A549 (cell line): ENCODE measurements at regions not wholly inside any gene's neighbourhood (a gene's known extent, or its start where the extent isn't known, plus 50 kb on each side); places are given as distances from the start of the nearest gene placed in this dataset.
"Not testable (repeated sequence)": the region's sequence is repeated elsewhere in the genome, so short reads cannot be mapped to it uniquely, and the experiment has no call there.

Experiments used
- ATAC-seq, 2 experiments: fragments of 200-7000 bp in 1 of 2; fragments of >200 bp in 1 of 2; cut with Nextera tagmentation in 1 of 2; cut with Tn5 transposase in 1 of 2; 3 replicates each; pipeline versions ENCODE4 v1.8.0 to v1.9.1; 2018 to 2020; ENCODE audit warnings: mild to moderate bottlenecking in 1 of 2, moderate library complexity in 1 of 2
- CTCF ChIA-PET: fragments of 300-600 bp; sonication (Branson Sonifier 250); formaldehyde crosslinking; extraction: SDS; loops from one replicate; lab custom pipeline; 2021; ENCODE audit warnings: antibody characterized with exemption, inconsistent platforms; lab: Yijun Ruan, JAX
- POLR2A ChIA-PET: fragments of 350-600 bp; formaldehyde crosslinking; extraction: SDS; loops from one replicate; lab custom pipeline; 2021; ENCODE audit warnings: antibody characterized with exemption, inconsistent platforms; lab: Yijun Ruan, JAX
- DNase-seq, 2 experiments: peaks; one replicate each; pipeline versions ENCODE4 v3.0.0 to v3.0.0-alpha.2; 2011 to 2016; ENCODE audit warnings: low read depth in 1 of 2, low spot score in 1 of 2
- FAIRE-seq: peaks from 2 replicates; lab custom pipeline; 2011; peaks lifted over from hg19 to GRCh38; lab: Jason Lieb, UNC
- H3K27ac ChIP-seq, 2 experiments: fragments of >200 bp; sonication (Bioruptor Twin); formaldehyde crosslinking; 3 replicates each; pipeline ENCODE4 v1.5.1; 2016 to 2017
- H3K4me1 ChIP-seq: fragments of >200 bp; sonication (Bioruptor Twin); formaldehyde crosslinking; 3 replicates; pipeline ENCODE4 v1.6.1; 2016
- H3K4me2 ChIP-seq: fragments of >200 bp; sonication (Bioruptor Twin); formaldehyde crosslinking; 3 replicates; pipeline ENCODE4 v1.6.1; 2016
- H3K4me3 ChIP-seq: fragments of >200 bp; sonication (Bioruptor Twin); formaldehyde crosslinking; 3 replicates; pipeline ENCODE4 v1.5.1; 2016
- H3K9me3 ChIP-seq: fragments of >200 bp; sonication (Bioruptor Twin); formaldehyde crosslinking; 3 replicates; pipeline ENCODE4 v1.6.1; 2016
- ATOH8 ChIP-seq: fragments of 250-450 bp; sonication (Bioruptor Pico); IDR thresholded peaks from 2 replicates; pipeline ENCODE4 v1.5.0; 2020; ENCODE audit warnings: low read depth, mild to moderate bottlenecking, moderate library complexity
- CEBPB ChIP-seq, 2 experiments: fragments of >200 bp in 1 of 2; sonication (Bioruptor Twin) in 1 of 2; formaldehyde crosslinking in 1 of 2; IDR thresholded peaks; 2 replicates each; pipeline ENCODE4 v1.6.1; 2012 to 2016
- CHD2 ChIP-seq: fragments of 150-350 bp; IDR thresholded peaks from 2 replicates; pipeline ENCODE4 v1.6.1; 2014; ENCODE audit warnings: low read length; ENCODE audit not compliant: partially characterized antibody
- CHD4 ChIP-seq: fragments of 200-600 bp; sonication (generic); IDR thresholded peaks from 2 replicates; pipeline ENCODE4 v1.6.1; 2016; ENCODE audit warnings: antibody characterized with exemption, mild to moderate bottlenecking, borderline replicate concordance
- E2F6 ChIP-seq: IDR thresholded peaks from 2 replicates; pipeline ENCODE4 v1.6.1; 2012; ENCODE audit warnings: low read depth, borderline replicate concordance
- FOSL2 ChIP-seq, 2 experiments: fragments of 450-650 bp in 1 of 2; fragments of >200 bp in 1 of 2; sonication (Bioruptor Twin) in 1 of 2; formaldehyde crosslinking; IDR thresholded peaks; 2 replicates each; pipeline versions ENCODE4 v1.5.0 to v1.6.1; 2016 to 2020; ENCODE audit warnings: mild to moderate bottlenecking in 1 of 2, moderate library complexity in 1 of 2
- HES2 ChIP-seq: fragments of >200 bp; sonication (Bioruptor Twin); formaldehyde crosslinking; IDR thresholded peaks from 2 replicates; pipeline ENCODE4 v1.6.1; 2016
- HEYL ChIP-seq: fragments of 250-450 bp; sonication (Bioruptor Pico); IDR thresholded peaks from 2 replicates; pipeline ENCODE4 v1.8.0; 2021; ENCODE audit warnings: mild to moderate bottlenecking, moderate library complexity
- HOXA7 ChIP-seq: fragments of 250-450 bp; sonication (Bioruptor Pico); IDR thresholded peaks from 2 replicates; pipeline ENCODE4 v1.5.0; 2020; ENCODE audit warnings: mild to moderate bottlenecking, moderate library complexity
- HOXB13 ChIP-seq: fragments of 250-450 bp; sonication (Bioruptor Pico); IDR thresholded peaks from 2 replicates; pipeline ENCODE4 v1.5.0; 2020; ENCODE audit warnings: low read depth, mild to moderate bottlenecking, moderate library complexity
- HOXB5 ChIP-seq: fragments of 250-450 bp; sonication (Bioruptor Pico); IDR thresholded peaks from 2 replicates; pipeline ENCODE4 v1.5.0; 2020; ENCODE audit warnings: mild to moderate bottlenecking, moderate library complexity
- JUN ChIP-seq, 2 experiments: fragments of >200 bp; sonication (Bioruptor Twin); formaldehyde crosslinking; IDR thresholded peaks; 2 replicates in 1 of 2; 3 replicates in 1 of 2; pipeline ENCODE4 v1.6.1; 2016 to 2017
- JUNB ChIP-seq: fragments of >200 bp; sonication (Bioruptor Twin); formaldehyde crosslinking; IDR thresholded peaks from 2 replicates; pipeline ENCODE4 v1.6.1; 2016
- KDM1A ChIP-seq: fragments of 200-600 bp; sonication (generic); IDR thresholded peaks from 2 replicates; pipeline ENCODE4 v1.6.1; 2016; ENCODE audit warnings: low read depth, mild to moderate bottlenecking
- KDM5A ChIP-seq: fragments of 200-600 bp; sonication (generic); IDR thresholded peaks from 2 replicates; pipeline ENCODE4 v1.6.1; 2016; ENCODE audit warnings: antibody characterized with exemption, mild to moderate bottlenecking
- NPAS2 ChIP-seq: fragments of 250-450 bp; sonication (Bioruptor Pico); IDR thresholded peaks from 2 replicates; pipeline ENCODE4 v1.8.0; 2022; ENCODE audit warnings: mild to moderate bottlenecking, moderate library complexity, borderline replicate concordance
- NR3C1 ChIP-seq: fragments of >200 bp; sonication (Bioruptor Twin); formaldehyde crosslinking; IDR thresholded peaks from 3 replicates; pipeline ENCODE4 v1.6.1; 2017
- PHF8 ChIP-seq: fragments of 200-600 bp; sonication (generic); IDR thresholded peaks from 2 replicates; pipeline ENCODE4 v1.6.1; 2016; ENCODE audit warnings: low read depth, mild to moderate bottlenecking, antibody characterized with exemption, moderate library complexity, borderline replicate concordance
- POLR2A ChIP-seq: IDR thresholded peaks from 2 replicates; pipeline ENCODE4 v1.6.1; 2012; ENCODE audit warnings: mild to moderate bottlenecking, low read length
- POLR2AphosphoS2 ChIP-seq: conservative IDR thresholded peaks from 2 replicates; pipeline ENCODE4 v1.6.1; 2012; ENCODE audit warnings: low read length, improper control_type of control experiment, inconsistent platforms
- RAD21 ChIP-seq, 2 experiments: fragments of >200 bp in 1 of 2; sonication (Bioruptor Twin) in 1 of 2; formaldehyde crosslinking in 1 of 2; IDR thresholded peaks in 1 of 2; conservative IDR thresholded peaks in 1 of 2; 2 replicates in 1 of 2; 3 replicates in 1 of 2; pipeline ENCODE4 v1.6.1; 2012 to 2018; ENCODE audit warnings: inconsistent platforms in 1 of 2
- RARB ChIP-seq: fragments of 250-450 bp; sonication (Bioruptor Pico); IDR thresholded peaks from 2 replicates; pipeline ENCODE4 v1.8.0; 2021; ENCODE audit warnings: mild to moderate bottlenecking, moderate library complexity
- RNF2 ChIP-seq: fragments of 200-600 bp; sonication (generic); IDR thresholded peaks from 2 replicates; pipeline ENCODE4 v1.6.1; 2016; ENCODE audit warnings: low read depth, mild to moderate bottlenecking, antibody characterized with exemption, moderate library complexity, borderline replicate concordance
- TFCP2L1 ChIP-seq: fragments of 250-450 bp; sonication (Bioruptor Pico); IDR thresholded peaks from 2 replicates; pipeline ENCODE4 v1.5.0; 2021; ENCODE audit warnings: mild to moderate bottlenecking
- TP53 ChIP-seq: fragments of 250-450 bp; sonication (Bioruptor Pico); IDR thresholded peaks from 2 replicates; pipeline ENCODE4 v1.5.0; 2021; ENCODE audit warnings: mild to moderate bottlenecking, moderate library complexity
- ZFP36 ChIP-seq: fragments of 450-650 bp; IDR thresholded peaks from 2 replicates; pipeline ENCODE4 v1.6.1; 2014; ENCODE audit warnings: borderline replicate concordance; ENCODE audit not compliant: partially characterized antibody
- ZSCAN20 ChIP-seq: fragments of 250-450 bp; sonication (Bioruptor Pico); IDR thresholded peaks from 2 replicates; pipeline ENCODE4 v1.8.0; 2022; ENCODE audit warnings: mild to moderate bottlenecking, moderate library complexity
- WGBS: methylation state at CpG from one replicate; pipeline ENCODE4 v1.1.6; 2017; ENCODE audit errors: missing lambda C conversion rate; 5-methylcytosine and 5-hydroxymethylcytosine counted together
- TF ChIP-seq, protein P1 (sequence below): fragments of 450-650 bp; IDR thresholded peaks from 2 replicates; pipeline ENCODE4 v1.6.1; 2014; ENCODE audit warnings: antibody characterized with exemption

DNA sequence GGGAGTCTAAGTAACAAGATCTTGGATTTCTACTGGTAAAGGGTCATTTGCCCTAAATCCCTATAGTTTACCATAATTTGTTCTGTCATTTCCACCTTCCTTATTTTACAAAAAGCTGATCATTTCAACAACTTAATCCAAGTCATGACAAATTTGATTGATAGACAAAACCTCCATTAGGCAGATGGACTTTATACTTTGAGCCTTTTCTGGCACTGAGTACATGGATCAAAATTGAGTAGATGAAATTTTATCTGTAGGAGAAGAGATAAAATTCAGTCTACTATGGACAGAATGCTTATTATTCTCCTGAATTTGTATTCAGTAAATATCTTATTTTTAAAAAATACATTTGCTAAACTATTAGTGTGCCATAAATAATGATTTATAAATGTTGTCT is 62.6 kb upstream of the NRIP1 start (continued):
- no peak for TF ChIP-seq RARB (CRISPR knock-in tag)
- TF ChIP-seq ZSCAN20 (CRISPR knock-in tag), result no peak
- TF ChIP-seq RAD21 (conservative IDR thresholded peaks at IDR 0.05 in 1 of 2, IDR thresholded peaks at IDR 0.05 in 1 of 2), result no peak

- WGBS, result 46% methylated on average over 1 of the region's 1 CpG
- Histone ChIP-seq H3K4me2 (no peak overlapping the region), H3K4me1 (no peaks in the 10 kb centered on the region), H3K9me3 (peaks cover 12% of the 10 kb centered on the region; the same call in 1 of the 3 replicates), H3K4me3 (no peak overlapping the region), H3K27ac (no peak overlapping the region)
- no peak for TF ChIP-seq CEBPB (IDR thresholded peaks at IDR 0.05)
- no peak for TF ChIP-seq HES2
- ChIA-PET CTCF (no interaction called here), POLR2A (no interaction called here)
- ATAC-seq (no peak), DNase-seq (no peak), FAIRE-seq (no peak)
These were observed 63.5 kb upstream of the NRIP1 start for GRCh38 chr21:15128267-15128666.

DNA sequence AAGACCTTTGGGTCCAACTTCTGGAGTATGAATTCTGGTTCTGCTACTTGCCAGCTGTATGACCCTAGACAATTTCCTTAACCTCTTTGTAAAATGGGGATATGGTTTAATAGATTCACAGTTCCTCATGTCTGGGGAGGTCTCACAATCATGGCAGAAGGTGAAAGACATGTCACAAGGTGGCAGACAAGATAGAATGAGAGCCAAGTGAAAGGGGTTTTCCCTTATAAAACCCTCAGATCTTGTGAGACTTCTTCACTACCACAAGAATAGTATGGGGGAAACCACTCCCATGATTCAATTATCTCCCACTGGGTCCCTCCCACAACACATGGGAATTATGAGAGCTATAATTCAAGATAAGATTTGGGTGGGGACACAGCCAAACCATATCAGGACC is 63.9 kb upstream of the NRIP1 start:
- peaks cover 14% of the 10 kb centered on the region; the same call in 1 of the 3 replicates for H3K9me3 ChIP-seq
- H3K4me2 ChIP-seq, FAIRE-seq, CTCF ChIA-PET, POLR2A ChIA-PET, ATAC-seq, H3K4me1 ChIP-seq, H3K4me3 ChIP-seq, DNase-seq, H3K27ac ChIP-seq: not testable (repeated sequence)

DNA sequence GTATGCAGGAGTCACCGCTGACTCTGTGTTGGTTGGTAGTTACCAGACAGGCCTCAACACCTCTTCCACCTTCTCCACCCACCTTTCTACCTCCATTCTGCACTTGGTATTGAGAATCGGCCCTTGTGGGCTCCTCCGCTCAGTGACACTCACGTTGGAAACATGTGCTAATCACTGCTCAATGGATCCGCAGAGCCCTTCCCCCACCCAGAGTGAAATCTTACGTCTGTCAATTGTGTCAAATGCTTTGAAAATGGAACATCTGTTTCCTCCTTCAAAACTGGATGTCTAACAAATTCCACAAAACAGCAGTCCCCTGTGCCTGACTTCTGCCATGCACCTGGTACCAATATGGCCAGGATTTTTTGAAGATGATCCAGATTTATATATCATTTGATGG is 65.5 kb upstream of the NRIP1 start:
- TF ChIP-seq NR3C1 (no peak), KDM5A (no peak), POLR2AphosphoS2 (no peak), ZFP36 (no peak), HOXB5 (no peak), E2F6 (no peak)
- TF ChIP-seq, all 56 proteins: peak for 0
- CTCF ChIA-PET, result no interaction called here
- no peak overlapping the region for H3K27ac ChIP-seq
- WGBS, result 87% methylated on average over 6 of the region's 6 CpGs
- no peak for ATAC-seq
- no peaks in the 10 kb centered on the region for H3K4me1 ChIP-seq
- no peak overlapping the region for H3K4me2 ChIP-seq
- H3K4me3 ChIP-seq, result no peak overlapping the region
- DNase-seq, result no peak
- FAIRE-seq, result no peak
- POLR2A ChIA-PET, result no interaction called here
- peaks cover 14% of the 10 kb centered on the region; the same call in 1 of the 3 replicates for H3K9me3 ChIP-seq

DNA sequence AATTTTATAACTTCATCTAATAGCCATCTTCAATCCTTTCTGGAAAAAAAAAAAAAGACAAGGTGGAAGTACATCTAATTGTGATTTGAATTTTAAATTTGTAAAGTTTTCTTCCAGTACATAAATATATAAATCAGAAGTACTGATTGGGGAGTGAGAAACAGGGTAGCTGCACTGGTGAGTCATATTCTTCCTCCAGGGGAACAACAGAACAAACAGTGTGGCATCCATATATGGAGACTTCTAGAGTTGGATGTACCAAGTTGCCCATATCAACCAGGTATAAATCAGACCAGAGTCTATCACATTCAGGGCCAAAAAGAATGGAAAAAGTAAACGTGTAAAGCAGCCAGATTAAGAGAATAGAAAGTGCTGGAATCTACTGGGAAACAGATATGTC is 66.0 kb upstream of the NRIP1 start:
- Histone ChIP-seq H3K4me3 (no peak overlapping the region), H3K9me3 (peaks cover 14% of the 10 kb centered on the region; the same call in 1 of the 3 replicates), H3K4me1 (no peaks in the 10 kb centered on the region), H3K27ac (no peak overlapping the region), H3K4me2 (no peak overlapping the region)
- ATAC-seq (no peak), DNase-seq (no peak), FAIRE-seq (no peak)
- ChIA-PET CTCF (no interaction called here), POLR2A (no interaction called here)
- 9% methylated on average over 1 of the region's 1 CpG for WGBS
- TF ChIP-seq POLR2A, result no peak
- TF ChIP-seq TP53 (CRISPR knock-in tag), result no peak
- TF ChIP-seq HOXA7 (CRISPR knock-in tag), result no peak
- TF ChIP-seq KDM1A, result no peak
- TF ChIP-seq PHF8, result no peak
- no peak for TF ChIP-seq FOSL2 (IDR thresholded peaks at IDR 0.05)
- no peak for TF ChIP-seq FOSL2 (CRISPR knock-in tag; IDR thresholded peaks at IDR 0.05)
- TF ChIP-seq, protein P1, sequence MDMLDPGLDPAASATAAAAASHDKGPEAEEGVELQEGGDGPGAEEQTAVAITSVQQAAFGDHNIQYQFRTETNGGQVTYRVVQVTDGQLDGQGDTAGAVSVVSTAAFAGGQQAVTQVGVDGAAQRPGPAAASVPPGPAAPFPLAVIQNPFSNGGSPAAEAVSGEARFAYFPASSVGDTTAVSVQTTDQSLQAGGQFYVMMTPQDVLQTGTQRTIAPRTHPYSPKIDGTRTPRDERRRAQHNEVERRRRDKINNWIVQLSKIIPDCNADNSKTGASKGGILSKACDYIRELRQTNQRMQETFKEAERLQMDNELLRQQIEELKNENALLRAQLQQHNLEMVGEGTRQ, result no peak
- TF ChIP-seq JUNB, result no peak
- no peak for TF ChIP-seq HOXB13 (CRISPR knock-in tag)
- no peak for TF ChIP-seq RNF2
- TF ChIP-seq TFCP2L1 (CRISPR knock-in tag), result no peak
- no peak for TF ChIP-seq JUN (IDR thresholded peaks at IDR 0.05)
- no peak for TF ChIP-seq HEYL
- TF ChIP-seq RARB (CRISPR knock-in tag), result no peak
- no peak for TF ChIP-seq NPAS2 (CRISPR knock-in tag)
- no peak for TF ChIP-seq ATOH8
- TF ChIP-seq CHD4, result no peak
- no peak for TF ChIP-seq CHD2
